ENCODE measurements at regions not wholly inside any gene's neighbourhood (a gene's known extent, or its start where the extent isn't known, plus 50 kb on each side); places are given as distances from the start of the nearest gene placed in this dataset.
"Not testable (repeated sequence)": the region's sequence is repeated elsewhere in the genome, so short reads cannot be mapped to it uniquely, and the experiment has no call there.

DNA sequence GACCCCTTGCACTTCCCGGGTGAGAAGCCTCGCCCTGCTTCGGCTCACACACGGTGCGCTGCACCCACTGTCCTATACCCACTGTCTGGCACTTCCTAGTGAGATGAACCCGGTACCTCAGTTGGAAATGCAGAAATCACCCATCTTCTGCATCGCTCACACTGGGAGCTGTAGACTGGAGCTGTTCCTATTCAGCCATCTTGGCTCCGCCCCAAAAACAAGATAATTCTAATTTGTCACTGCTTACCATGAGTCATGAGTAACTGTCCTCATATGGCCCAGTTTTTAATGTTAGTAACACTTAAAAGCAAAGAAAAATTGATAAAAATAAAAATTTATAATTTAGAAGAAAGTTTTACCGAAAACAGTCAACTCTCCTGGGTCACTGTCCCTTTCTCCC, 283.3 kb upstream of the COBL start:
- H3K4me3 Mint-ChIP-seq; POLR2A ChIA-PET; CTCF ChIA-PET; H3K36me3 Mint-ChIP-seq (ENCODE audit: low read depth); DNase-seq; H3K27ac Mint-ChIP-seq; H3K4me1 Mint-ChIP-seq (ENCODE audit: low read depth); ATAC-seq; H3K27me3 Mint-ChIP-seq (ENCODE audit: low read depth); H3K9me3 Mint-ChIP-seq (ENCODE audit: insufficient read depth): not testable (repeated sequence)

DNA sequence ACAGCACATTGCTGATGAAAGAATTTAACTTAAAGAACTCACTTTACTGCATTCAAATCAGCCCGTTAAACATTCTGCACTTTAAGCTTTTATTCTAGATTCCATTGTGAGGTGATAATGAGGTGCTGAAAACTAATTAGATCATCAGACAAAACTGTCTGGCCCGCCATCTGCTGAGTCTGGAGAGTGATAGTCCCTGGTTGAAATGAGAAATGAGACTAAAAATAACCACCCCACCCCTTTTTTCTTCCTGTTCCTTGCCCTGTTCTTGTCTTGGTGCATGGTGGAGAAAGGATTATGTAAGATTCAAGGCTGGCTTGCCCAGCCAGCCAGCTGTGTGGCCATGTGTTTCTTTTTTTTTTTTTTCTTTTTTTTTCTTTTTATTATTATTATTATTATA, 277.0 kb upstream of the COBL start:
- H3K4me1 Mint-ChIP-seq (ENCODE audit: low read depth) = no peaks in the 10 kb centered on the region
- no peak overlapping the region for H3K4me3 Mint-ChIP-seq
- CTCF ChIA-PET = no interaction called here
- ATAC-seq = no peak
- no peaks in the 10 kb centered on the region for H3K27me3 Mint-ChIP-seq (ENCODE audit: low read depth)
- no peak for DNase-seq
- no peaks in the 10 kb centered on the region for H3K36me3 Mint-ChIP-seq (ENCODE audit: low read depth)
- H3K27ac Mint-ChIP-seq = no peak overlapping the region
- no peaks in the 10 kb centered on the region for H3K9me3 Mint-ChIP-seq (ENCODE audit: insufficient read depth)
- POLR2A ChIA-PET = no interaction called here

DNA sequence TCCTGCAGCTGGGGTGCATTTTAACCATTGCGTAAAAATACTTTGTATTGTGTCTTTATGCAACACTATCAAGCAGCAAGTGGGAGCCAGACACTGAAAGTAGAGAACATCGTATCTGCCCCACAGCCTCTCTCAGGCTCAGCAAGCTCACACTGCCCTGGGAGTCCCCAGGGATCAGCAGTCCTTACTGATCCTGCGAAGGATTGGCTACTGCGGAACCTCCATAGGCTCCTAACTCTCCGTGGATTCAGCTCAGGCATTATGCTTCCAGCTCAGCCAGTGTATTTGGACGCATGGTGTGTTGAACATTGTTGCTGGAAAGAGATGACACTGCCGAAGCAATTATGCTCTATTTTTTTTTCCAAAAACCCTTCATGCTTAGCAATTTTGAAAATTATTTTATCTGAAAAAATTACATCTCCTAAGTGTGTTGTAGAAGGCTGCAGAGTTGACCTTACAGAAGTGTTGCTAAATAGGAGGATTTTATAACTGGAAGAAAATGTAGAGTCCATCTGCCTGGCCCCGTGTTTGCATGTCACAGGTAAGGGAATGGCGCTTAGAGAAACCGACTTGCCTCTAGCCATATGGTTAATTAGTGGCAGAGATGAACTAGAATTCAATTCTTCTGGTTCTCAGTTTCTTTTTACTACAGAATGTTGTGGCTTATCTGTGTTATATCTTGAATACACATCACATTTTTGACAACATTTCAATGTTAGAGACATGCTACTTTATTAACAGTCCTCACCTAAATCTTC, 276.4 kb upstream of the COBL start:
- no peak overlapping the region for H3K4me3 Mint-ChIP-seq
- no peak for ATAC-seq
- DNase-seq = no peak
- ChIA-PET POLR2A (no interaction called here), CTCF (no interaction called here)
- no peaks in the 10 kb centered on the region for H3K9me3 Mint-ChIP-seq (ENCODE audit: insufficient read depth)
- no peaks in the 10 kb centered on the region for H3K27me3 Mint-ChIP-seq (ENCODE audit: low read depth)
- no peaks in the 10 kb centered on the region for H3K36me3 Mint-ChIP-seq (ENCODE audit: low read depth)
- H3K27ac Mint-ChIP-seq = no peak overlapping the region
- no peaks in the 10 kb centered on the region for H3K4me1 Mint-ChIP-seq (ENCODE audit: low read depth)

DNA sequence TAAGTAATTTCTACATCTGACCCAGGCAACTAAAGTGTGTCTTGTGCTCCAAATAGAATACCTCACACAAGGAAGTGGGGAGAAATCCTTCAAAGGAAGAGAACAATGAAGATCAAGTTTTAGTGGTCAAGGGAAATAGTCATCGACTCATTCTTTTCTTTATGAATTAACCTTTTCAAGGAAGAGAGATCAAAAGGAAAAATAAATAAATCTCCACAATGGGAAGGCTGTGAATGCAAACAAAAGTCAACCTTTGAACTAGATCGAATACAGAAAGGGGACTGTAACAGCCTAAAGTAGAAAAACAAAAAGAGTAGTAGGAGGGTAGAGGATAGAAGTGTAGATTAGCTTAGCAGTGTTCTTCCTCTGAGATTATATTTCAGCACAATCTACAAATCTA, 274.6 kb upstream of the COBL start:
- ChIA-PET POLR2A (no interaction called here), CTCF (no interaction called here)
- H3K27ac Mint-ChIP-seq = no peak overlapping the region
- no peaks in the 10 kb centered on the region for H3K27me3 Mint-ChIP-seq (ENCODE audit: low read depth)
- H3K36me3 Mint-ChIP-seq (ENCODE audit: low read depth) = no peaks in the 10 kb centered on the region
- ATAC-seq (no peak), DNase-seq (no peak)
- H3K9me3 Mint-ChIP-seq (ENCODE audit: insufficient read depth) = no peaks in the 10 kb centered on the region
- no peak overlapping the region for H3K4me3 Mint-ChIP-seq
- no peaks in the 10 kb centered on the region for H3K4me1 Mint-ChIP-seq (ENCODE audit: low read depth)

DNA sequence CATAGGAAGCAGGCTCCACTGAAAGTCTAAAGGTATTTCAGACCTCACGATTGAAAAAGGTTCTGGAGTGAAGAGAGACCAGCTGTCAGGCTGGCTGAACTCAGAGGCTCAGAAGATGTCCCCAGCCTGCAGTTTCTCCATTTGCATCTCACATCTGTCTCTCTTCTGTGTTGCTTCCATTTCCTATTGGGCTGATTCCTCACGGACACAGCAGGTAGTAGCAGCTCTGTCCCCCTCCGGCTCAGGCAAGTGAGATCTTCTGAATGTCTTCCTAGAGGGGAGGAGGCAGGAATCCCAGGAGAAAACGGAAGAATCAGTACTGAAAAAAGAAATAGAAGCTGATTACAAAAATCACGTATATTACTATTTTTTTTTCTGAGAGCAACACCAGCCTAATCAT, 274.1 kb upstream of the COBL start:
- H3K4me1 Mint-ChIP-seq (ENCODE audit: low read depth) = no peaks in the 10 kb centered on the region
- DNase-seq (no peak), ATAC-seq (no peak)
- CTCF ChIA-PET = no interaction called here
- H3K9me3 Mint-ChIP-seq (ENCODE audit: insufficient read depth) = no peaks in the 10 kb centered on the region
- POLR2A ChIA-PET = no interaction called here
- no peak overlapping the region for H3K27ac Mint-ChIP-seq
- no peak overlapping the region for H3K4me3 Mint-ChIP-seq
- H3K27me3 Mint-ChIP-seq (ENCODE audit: low read depth) = no peaks in the 10 kb centered on the region
- no peaks in the 10 kb centered on the region for H3K36me3 Mint-ChIP-seq (ENCODE audit: low read depth)

DNA sequence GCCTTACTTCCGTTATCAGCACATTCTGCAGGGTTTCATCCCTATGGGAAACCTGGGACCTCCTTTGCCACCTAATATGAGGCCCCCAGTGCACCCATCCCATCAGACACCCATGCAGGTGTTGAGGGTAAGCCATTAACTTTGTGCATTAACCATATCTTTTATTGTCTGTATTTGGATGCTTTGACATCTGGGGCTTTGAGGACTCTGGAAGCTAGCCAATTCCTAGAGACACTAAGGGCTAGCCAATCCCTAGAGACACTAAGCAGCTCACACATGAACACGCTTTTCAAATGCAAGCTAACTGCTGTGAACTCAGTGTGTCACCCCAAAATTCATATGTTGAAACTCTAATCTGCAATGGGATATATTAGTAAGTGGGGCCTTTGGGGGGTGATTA, 272.5 kb upstream of the COBL start:
- ChIA-PET POLR2A (no interaction called here), CTCF (no interaction called here)
- H3K4me3 Mint-ChIP-seq = no peak overlapping the region

DNA sequence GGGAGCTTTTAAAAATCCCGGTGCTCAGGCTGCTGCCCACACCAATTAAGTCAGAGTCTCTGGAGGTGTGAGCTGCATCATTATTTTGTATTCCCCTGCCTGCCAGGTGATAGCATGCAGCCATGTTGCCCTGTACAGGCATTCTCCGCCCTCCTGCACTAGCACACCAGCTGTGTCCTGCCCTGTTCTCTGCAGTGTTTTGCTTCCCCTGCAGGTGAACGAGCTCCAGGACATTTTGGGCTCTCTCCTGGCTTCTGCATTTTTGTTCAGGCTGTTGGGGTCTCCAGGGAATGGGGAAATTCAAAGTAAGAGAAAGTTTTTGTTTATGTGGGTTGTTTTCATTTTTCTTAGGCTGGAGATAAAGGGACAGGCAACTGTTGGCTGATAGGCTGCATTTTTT, 271.0 kb upstream of the COBL start:
- no peak overlapping the region for H3K4me3 Mint-ChIP-seq
- H3K27ac Mint-ChIP-seq = no peak overlapping the region
- H3K36me3 Mint-ChIP-seq (ENCODE audit: low read depth) = no peaks in the 10 kb centered on the region
- DNase-seq (no peak), ATAC-seq (no peak)
- POLR2A ChIA-PET = no interaction called here
- H3K27me3 Mint-ChIP-seq (ENCODE audit: low read depth) = no peaks in the 10 kb centered on the region
- CTCF ChIA-PET = no interaction called here
- H3K9me3 Mint-ChIP-seq (ENCODE audit: insufficient read depth) = no peaks in the 10 kb centered on the region
- H3K4me1 Mint-ChIP-seq (ENCODE audit: low read depth) = no peaks in the 10 kb centered on the region

More for the DNA sequence above, 272.5 kb upstream of the COBL start:
- Mint-ChIP-seq H3K27ac (no peak overlapping the region), H3K9me3 (ENCODE audit: insufficient read depth) (no peaks in the 10 kb centered on the region), H3K27me3 (ENCODE audit: low read depth) (no peaks in the 10 kb centered on the region), H3K4me1 (ENCODE audit: low read depth) (no peaks in the 10 kb centered on the region), H3K36me3 (ENCODE audit: low read depth) (no peaks in the 10 kb centered on the region)
- ATAC-seq (no peak), DNase-seq (no peak)

DNA sequence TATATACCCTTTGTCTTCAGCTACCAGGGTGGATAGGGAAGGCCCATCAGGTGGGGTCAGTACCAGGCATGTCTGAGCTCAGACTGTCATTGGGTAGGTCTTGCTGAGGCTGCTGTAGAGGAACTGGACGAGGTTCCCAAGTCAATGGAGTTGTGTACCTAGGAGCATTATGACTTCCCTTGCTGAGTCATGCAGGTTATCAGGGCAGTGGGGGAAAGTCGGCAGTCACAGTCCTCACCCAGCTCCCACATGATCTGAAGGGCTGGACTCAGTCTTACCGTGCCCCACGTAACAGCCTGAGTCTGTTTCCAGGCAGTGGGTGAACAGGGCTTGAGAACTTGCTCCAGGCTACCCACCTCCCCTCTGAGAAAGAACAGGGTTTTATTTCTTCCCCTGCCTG, 260.8 kb upstream of the COBL start:
- Mint-ChIP-seq H3K9me3 (ENCODE audit: insufficient read depth) (no peaks in the 10 kb centered on the region), H3K4me3 (no peak overlapping the region), H3K27ac (no peak overlapping the region), H3K27me3 (ENCODE audit: low read depth) (no peaks in the 10 kb centered on the region), H3K4me1 (ENCODE audit: low read depth) (no peaks in the 10 kb centered on the region), H3K36me3 (ENCODE audit: low read depth) (no peaks in the 10 kb centered on the region)
- DNase-seq (no peak), ATAC-seq (no peak)
- ChIA-PET CTCF (no interaction called here), POLR2A (no interaction called here)

DNA sequence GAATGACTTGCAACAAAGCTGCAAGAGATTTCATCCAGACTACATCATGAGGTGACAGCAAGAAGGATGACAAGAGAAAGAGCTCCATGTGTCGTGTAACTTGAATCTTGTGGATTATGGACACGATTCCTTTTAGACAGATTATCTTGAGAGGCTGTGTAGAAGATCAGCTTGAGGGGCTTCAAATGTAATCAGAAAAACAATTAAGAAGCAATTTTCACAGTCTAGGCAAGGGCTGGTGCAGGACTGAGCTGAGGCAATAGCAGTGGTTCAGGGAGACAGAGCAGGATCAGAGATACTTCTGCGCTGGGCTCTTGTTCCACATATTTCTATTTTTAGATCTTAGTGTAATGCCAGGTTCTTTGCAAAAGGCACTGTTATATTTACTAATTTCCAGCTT, 253.0 kb upstream of the COBL start:
- Mint-ChIP-seq H3K27ac (no peak overlapping the region), H3K4me3 (no peak overlapping the region), H3K27me3 (ENCODE audit: low read depth) (no peaks in the 10 kb centered on the region), H3K9me3 (ENCODE audit: insufficient read depth) (peaks cover 5% of the 10 kb centered on the region), H3K4me1 (ENCODE audit: low read depth) (no peaks in the 10 kb centered on the region), H3K36me3 (ENCODE audit: low read depth) (no peaks in the 10 kb centered on the region)
- ATAC-seq (no peak), DNase-seq (no peak)
- CTCF ChIA-PET = no interaction called here
- POLR2A ChIA-PET = no interaction called here

DNA sequence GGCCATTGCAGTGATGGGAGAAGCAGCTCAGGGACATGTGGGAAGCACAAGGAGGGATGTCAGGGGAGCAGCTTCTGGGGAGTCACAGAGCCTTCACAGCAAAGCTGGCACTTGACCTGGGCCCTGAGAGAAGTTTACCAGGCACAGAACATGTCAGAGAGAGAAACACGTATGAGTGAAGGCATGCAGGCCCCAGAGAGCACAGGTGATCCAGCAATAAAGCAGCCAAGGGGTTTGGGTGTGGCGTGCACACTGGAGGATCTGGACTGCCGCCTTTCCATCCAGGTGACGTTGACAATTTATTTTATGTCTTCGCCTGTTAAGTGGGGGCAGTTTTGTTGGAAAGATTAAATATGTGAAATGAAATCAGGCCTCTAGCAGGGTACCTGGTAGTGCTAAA, 252.6 kb upstream of the COBL start:
- no peaks in the 10 kb centered on the region for H3K27me3 Mint-ChIP-seq (ENCODE audit: low read depth)
- DNase-seq (no peak), ATAC-seq (no peak)
- no peaks in the 10 kb centered on the region for H3K36me3 Mint-ChIP-seq (ENCODE audit: low read depth)
- POLR2A ChIA-PET = no interaction called here
- H3K4me3 Mint-ChIP-seq = no peak overlapping the region
- no peaks in the 10 kb centered on the region for H3K4me1 Mint-ChIP-seq (ENCODE audit: low read depth)
- peaks cover 5% of the 10 kb centered on the region for H3K9me3 Mint-ChIP-seq (ENCODE audit: insufficient read depth)
- CTCF ChIA-PET = no interaction called here
- no peak overlapping the region for H3K27ac Mint-ChIP-seq

DNA sequence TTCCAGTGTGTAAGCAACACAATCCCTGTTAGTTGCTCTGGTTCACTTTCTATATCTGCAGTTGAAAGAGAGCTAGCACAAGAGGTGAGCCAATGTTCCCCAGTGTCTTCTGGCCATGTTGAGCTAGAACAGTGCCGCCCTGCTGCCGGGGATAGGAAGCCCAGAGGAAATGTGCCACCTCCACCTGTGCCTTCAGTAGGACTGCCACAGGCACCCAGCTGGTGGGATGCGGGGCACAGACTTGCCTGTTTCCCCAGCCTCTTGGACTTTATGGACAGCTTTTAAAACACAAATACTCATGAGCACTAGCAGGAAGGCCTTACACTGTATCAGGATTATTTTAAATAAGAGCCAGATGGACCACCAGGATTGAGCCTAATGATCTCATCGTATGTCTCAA, 234.5 kb upstream of the COBL start:
- DNase-seq (no peak), ATAC-seq (no peak)
- no peaks in the 10 kb centered on the region for H3K4me1 Mint-ChIP-seq (ENCODE audit: low read depth)
- CTCF ChIA-PET = no interaction called here
- H3K36me3 Mint-ChIP-seq (ENCODE audit: low read depth) = no peaks in the 10 kb centered on the region
- no peak overlapping the region for H3K4me3 Mint-ChIP-seq
- POLR2A ChIA-PET = no interaction called here
- H3K27ac Mint-ChIP-seq = no peak overlapping the region
- no peaks in the 10 kb centered on the region for H3K27me3 Mint-ChIP-seq (ENCODE audit: low read depth)
- H3K9me3 Mint-ChIP-seq (ENCODE audit: insufficient read depth) = peaks cover 9% of the 10 kb centered on the region

DNA sequence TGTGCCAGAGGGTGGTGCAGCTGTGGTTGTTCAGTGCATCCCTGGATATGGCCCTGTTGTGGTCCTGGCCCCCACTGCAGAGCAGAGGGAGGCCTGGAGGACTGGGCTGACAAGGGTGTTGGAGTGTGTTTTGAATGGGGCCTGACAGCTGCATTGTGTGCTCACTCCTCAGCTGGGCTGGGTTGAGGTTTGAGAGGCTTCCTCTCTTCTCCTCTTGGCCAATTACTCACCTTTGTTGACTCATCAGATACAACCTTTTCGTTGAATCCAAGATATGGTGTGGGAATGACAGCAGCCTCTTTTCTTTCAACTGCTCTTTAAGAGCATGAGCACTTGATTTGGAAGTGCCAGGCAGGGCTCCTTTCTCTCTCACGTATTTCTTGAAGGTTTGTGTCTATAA, 228.5 kb upstream of the COBL start:
- H3K4me1 Mint-ChIP-seq (ENCODE audit: low read depth) = no peaks in the 10 kb centered on the region
- ChIA-PET CTCF (no interaction called here), POLR2A (no interaction called here)
- ATAC-seq (no peak), DNase-seq (no peak)
- no peak overlapping the region for H3K4me3 Mint-ChIP-seq
- H3K27ac Mint-ChIP-seq = no peak overlapping the region
- no peaks in the 10 kb centered on the region for H3K9me3 Mint-ChIP-seq (ENCODE audit: insufficient read depth)
- H3K36me3 Mint-ChIP-seq (ENCODE audit: low read depth) = no peaks in the 10 kb centered on the region
- no peaks in the 10 kb centered on the region for H3K27me3 Mint-ChIP-seq (ENCODE audit: low read depth)

DNA sequence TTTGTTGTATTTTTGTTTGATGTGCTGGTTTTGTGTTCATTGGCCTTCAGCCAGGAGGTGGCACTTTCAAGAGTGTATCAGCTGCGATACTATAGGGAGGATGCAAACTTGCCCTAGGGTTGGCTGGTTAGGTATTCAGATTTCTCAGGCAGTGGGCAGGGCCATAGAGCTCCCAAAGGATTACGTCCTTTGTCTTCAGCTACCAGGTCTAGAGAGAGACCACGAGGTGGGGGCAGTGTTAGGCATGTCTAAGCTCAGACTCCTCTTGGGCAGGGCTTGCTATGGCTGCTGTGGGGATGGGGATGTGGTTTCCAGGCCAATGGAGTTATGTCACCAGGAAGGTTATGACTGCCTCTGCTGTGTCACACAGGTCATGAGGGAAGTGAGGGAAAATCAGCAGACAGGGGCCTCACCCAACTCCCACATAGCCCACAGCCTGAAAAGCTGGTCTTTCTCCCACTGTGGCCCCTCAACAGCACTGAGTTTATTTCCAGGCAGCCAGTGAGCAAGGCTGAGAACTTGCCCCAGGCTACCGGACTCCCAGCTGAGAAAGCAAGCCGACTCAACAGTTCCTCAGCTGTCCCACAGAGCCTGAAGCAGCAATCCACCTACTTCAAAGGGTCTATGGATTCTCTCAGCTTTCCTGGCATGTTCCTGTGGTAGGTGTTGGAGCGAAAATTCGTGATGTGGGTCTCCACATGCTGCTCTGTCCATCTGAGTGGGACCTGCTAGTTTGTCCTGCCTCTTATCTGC, 227.4 kb upstream of the COBL start:
- ATAC-seq (no peak), DNase-seq (no peak)
- H3K4me1 Mint-ChIP-seq (ENCODE audit: low read depth) = no peaks in the 10 kb centered on the region
- no peaks in the 10 kb centered on the region for H3K36me3 Mint-ChIP-seq (ENCODE audit: low read depth)
- H3K27me3 Mint-ChIP-seq (ENCODE audit: low read depth) = peaks cover 3% of the 10 kb centered on the region
- H3K4me3 Mint-ChIP-seq = no peak overlapping the region
- CTCF ChIA-PET = no interaction called here
- H3K27ac Mint-ChIP-seq = no peak overlapping the region
- POLR2A ChIA-PET = no interaction called here
- H3K9me3 Mint-ChIP-seq (ENCODE audit: insufficient read depth) = peaks cover 2% of the 10 kb centered on the region

All from activated CD8-positive, alpha-beta T cell treated with anti-CD3 and anti-CD28 coated beads, Interleukin-2, amount 10 ng/mL, durations not matched to agents 7 days and 5 days (primary cell).